GM23338 (cell line): ENCODE measurements at regions not wholly inside any gene's neighbourhood (a gene's known extent, or its start where the extent isn't known, plus 50 kb on each side); places are given as distances from the start of the nearest gene placed in this dataset.

Experiments used
- ATAC-seq: fragments of 200-7000 bp; cut with Tn5 transposase; 3 replicates; pipeline ENCODE4 v1.9.1; 2020
- DNase-seq: peaks from one replicate; pipeline ENCODE4 v3.0.0-alpha.2; 2015; ENCODE audit warnings: low spot score
- H2AFZ ChIP-seq: fragments of 200-600 bp; sonication (generic); 2 replicates; pipeline ENCODE4 v1.8.0; 2016; ENCODE audit warnings: antibody characterized with exemption, mild to moderate bottlenecking, moderate library complexity
- H3F3A ChIP-seq: fragments of 200-600 bp; sonication (generic); replicated peaks from 2 replicates; pipeline ENCODE4 v1.8.0; 2017; ENCODE audit warnings: antibody characterized with exemption, mixed run types, low read depth
- H3K27ac ChIP-seq: fragments of 200-600 bp; sonication (generic); 2 replicates; pipeline ENCODE4 v1.6.1; 2016; ENCODE audit warnings: low read depth
- H3K27me3 ChIP-seq: fragments of 200-600 bp; sonication (generic); 2 replicates; pipeline ENCODE4 v1.8.0; 2016; ENCODE audit warnings: mild to moderate bottlenecking, mixed run types, moderate library complexity; ENCODE audit not compliant: insufficient read depth
- H3K36me3 ChIP-seq: fragments of 200-600 bp; sonication (generic); 2 replicates; pipeline ENCODE4 v1.8.0; 2016; ENCODE audit warnings: mild to moderate bottlenecking; ENCODE audit not compliant: insufficient read depth
- H3K4me1 ChIP-seq: fragments of 200-600 bp; sonication (generic); 2 replicates; pipeline ENCODE4 v1.8.0; 2016; ENCODE audit warnings: mild to moderate bottlenecking, moderate library complexity; ENCODE audit not compliant: insufficient read depth
- H3K4me2 ChIP-seq: fragments of 200-600 bp; sonication (generic); 2 replicates; pipeline ENCODE4 v1.7.1; 2017; ENCODE audit warnings: mixed run types
- H3K4me3 ChIP-seq: fragments of 200-600 bp; sonication (generic); 2 replicates; pipeline ENCODE4 v1.6.1; 2016; ENCODE audit warnings: mixed run types
- H3K79me2 ChIP-seq: fragments of 200-600 bp; sonication (generic); replicated peaks from 2 replicates; pipeline ENCODE4 v1.8.0; 2017; ENCODE audit warnings: mild to moderate bottlenecking; ENCODE audit not compliant: insufficient read depth
- H3K9me2 ChIP-seq: fragments of 200-600 bp; sonication (generic); 2 replicates; pipeline ENCODE4 v1.8.0; 2017; ENCODE audit not compliant: insufficient read depth
- H4K20me1 ChIP-seq: fragments of 200-600 bp; sonication (generic); replicated peaks from 2 replicates; pipeline ENCODE4 v1.8.0; 2017; ENCODE audit warnings: mild to moderate bottlenecking; ENCODE audit not compliant: insufficient read depth
- H3K27ac Mint-ChIP-seq: 2 replicates; pipeline ENCODE4 v1.8.0; 2020; ENCODE audit warnings: inconsistent platforms, mild to moderate bottlenecking, moderate library complexity, mixed read lengths
- H3K27me3 Mint-ChIP-seq: 3 replicates; pipeline ENCODE4 v1.8.0; 2022; ENCODE audit warnings: low read depth, mild to moderate bottlenecking, moderate library complexity, mixed read lengths, inconsistent platforms; ENCODE audit not compliant: insufficient read depth, poor library complexity
- H3K36me3 Mint-ChIP-seq: 3 replicates; pipeline ENCODE4 v1.8.0; 2021; ENCODE audit warnings: low read depth, mild to moderate bottlenecking, inconsistent platforms, moderate library complexity, mixed read lengths
- H3K4me1 Mint-ChIP-seq: 3 replicates; pipeline ENCODE4 v1.8.0; 2020; ENCODE audit warnings: mild to moderate bottlenecking, inconsistent platforms, mixed read lengths
- H3K4me3 Mint-ChIP-seq: 3 replicates; pipeline ENCODE4 v1.8.0; 2021; ENCODE audit warnings: moderate library complexity, mild to moderate bottlenecking, inconsistent platforms, mixed read lengths
- H3K9me3 Mint-ChIP-seq: 3 replicates; pipeline ENCODE4 v1.8.0; 2020; ENCODE audit warnings: moderate library complexity, mild to moderate bottlenecking, inconsistent platforms, mixed read lengths
- EZH2 ChIP-seq: fragments of 200-600 bp; sonication (generic); IDR thresholded peaks from one replicate; pipeline ENCODE4 v1.8.0; 2017; ENCODE audit warnings: antibody characterized with exemption, mild to moderate bottlenecking, low read depth; ENCODE audit not compliant: unreplicated experiment
- JUNB ChIP-seq: IDR thresholded peaks from one replicate; pipeline ENCODE4 v1.6.1; 2016; ENCODE audit warnings: antibody characterized with exemption; ENCODE audit not compliant: unreplicated experiment
- NANOG ChIP-seq: IDR thresholded peaks from 2 replicates; pipeline ENCODE4 v1.6.1; 2016; ENCODE audit warnings: antibody characterized with exemption, borderline replicate concordance
- POLR2AphosphoS5 ChIP-seq: IDR thresholded peaks from 2 replicates; pipeline ENCODE4 v1.6.1; 2016; ENCODE audit warnings: antibody characterized with exemption, low read depth
- REST ChIP-seq: IDR thresholded peaks from one replicate; pipeline ENCODE4 v1.6.1; 2018; ENCODE audit warnings: antibody characterized with exemption; ENCODE audit not compliant: unreplicated experiment
- STAT1 ChIP-seq: IDR thresholded peaks from one replicate; pipeline ENCODE4 v1.6.1; 2016; ENCODE audit warnings: antibody characterized with exemption; ENCODE audit not compliant: unreplicated experiment
- ZNF114 ChIP-seq: fragments of 250-450 bp; sonication (Bioruptor Pico); IDR thresholded peaks from 2 replicates; pipeline ENCODE4 v1.5.0; 2020; ENCODE audit warnings: mild to moderate bottlenecking, moderate library complexity
- ZNF462 ChIP-seq: fragments of 250-450 bp; sonication (Bioruptor Pico); IDR thresholded peaks from 2 replicates; pipeline ENCODE4 v1.5.0; 2020; ENCODE audit warnings: mild to moderate bottlenecking, moderate library complexity

- TF ChIP-seq EZH2 (no peak), POLR2AphosphoS5 (no peak), REST (no peak), NANOG (no peak)
Measured at GRCh38 chr9:20264896-20265295, 357.4 kb downstream of the MLLT3 start (continued).

- Mint-ChIP-seq H3K9me3 (peaks cover 22% of the 10 kb centered on the region), H3K27me3 (no peaks in the 10 kb centered on the region), H3K27ac (no peak overlapping the region), H3K4me3 (no peak overlapping the region), H3K36me3 (peaks cover 19% of the 10 kb centered on the region), H3K4me1 (peaks cover 5% of the 10 kb centered on the region)
- Histone ChIP-seq H3K36me3 (no peaks in the 10 kb centered on the region; the same call in 1 of the 2 replicates), H3K4me2 (no peak overlapping the region), H3K4me1 (no peaks in the 10 kb centered on the region), H4K20me1 (no peaks in the 10 kb centered on the region), H3K9me2 (peaks cover 11% of the 10 kb centered on the region), H3K27ac (no peak overlapping the region), H3F3A (no peaks in the 10 kb centered on the region), H2AFZ (no peak overlapping the region), H3K27me3 (no peaks in the 10 kb centered on the region), H3K79me2 (no peaks in the 10 kb centered on the region), H3K4me3 (no peak overlapping the region)
- no peak for TF ChIP-seq ZNF114 (CRISPR knock-in tag)
- TF ChIP-seq JUNB: no peak
- no peak for TF ChIP-seq STAT1
- no peak for TF ChIP-seq POLR2AphosphoS5
- TF ChIP-seq REST: no peak
- TF ChIP-seq EZH2: no peak
- TF ChIP-seq NANOG: no peak
- no peak for TF ChIP-seq ZNF462 (CRISPR knock-in tag)
- ATAC-seq (no peak), DNase-seq (no peak)
Measured at GRCh38 chr9:20262611-20263010, 359.7 kb downstream of the MLLT3 start.
